Gastrocnemius medialis (tissue), 4 donors: ENCODE measurements at regions not wholly inside any gene's neighbourhood (a gene's known extent, or its start where the extent isn't known, plus 50 kb on each side); places are given as distances from the start of the nearest gene placed in this dataset.

Source experiments
- POLR2A ChIP-seq, 2 donors: fragments of 450-650 bp; IDR thresholded peaks; one replicate each; pipeline ENCODE4 v1.6.1; 2017; ENCODE audit warnings: antibody characterized with exemption in 2 of 2, mild to moderate bottlenecking in 2 of 2, moderate library complexity in 2 of 2
- TF ChIP-seq, protein P1 (sequence below), 5 experiments: fragments of 450-650 bp in 3 of 5; fragments of 200-600 bp in 2 of 5; sonication (generic) in 2 of 5; IDR thresholded peaks in 4 of 5; conservative IDR thresholded peaks in 1 of 5; 1 replicate in 4 of 5; 2 replicates in 1 of 5; pipeline ENCODE4 v1.5.1; 2016 to 2019; ENCODE audit warnings: antibody characterized with exemption in 5 of 5, mild to moderate bottlenecking in 3 of 5, moderate library complexity in 3 of 5

DNA sequence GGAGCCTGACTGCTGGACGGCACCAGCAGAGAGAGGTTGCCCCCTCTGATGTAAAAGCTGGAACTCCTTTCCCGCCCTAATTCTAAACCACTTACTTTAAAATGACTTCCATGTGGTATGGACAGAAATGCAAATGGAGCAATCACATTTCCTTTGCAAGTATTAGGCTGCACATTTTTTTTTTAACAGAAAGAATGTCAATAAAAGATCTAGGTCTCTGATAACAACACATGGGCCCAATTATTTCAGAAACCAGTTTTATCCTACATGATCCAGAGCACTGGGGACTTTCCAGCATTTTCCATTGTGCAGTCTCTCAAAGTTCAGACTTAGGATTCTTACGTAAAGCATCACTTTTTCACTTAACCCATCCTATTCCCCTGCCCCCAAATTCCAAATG, 203.7 kb downstream of the NXNL2 start:
- TF ChIP-seq POLR2A (IDR thresholded peaks at IDR 0.05), result no peak
- TF ChIP-seq, protein P1, sequence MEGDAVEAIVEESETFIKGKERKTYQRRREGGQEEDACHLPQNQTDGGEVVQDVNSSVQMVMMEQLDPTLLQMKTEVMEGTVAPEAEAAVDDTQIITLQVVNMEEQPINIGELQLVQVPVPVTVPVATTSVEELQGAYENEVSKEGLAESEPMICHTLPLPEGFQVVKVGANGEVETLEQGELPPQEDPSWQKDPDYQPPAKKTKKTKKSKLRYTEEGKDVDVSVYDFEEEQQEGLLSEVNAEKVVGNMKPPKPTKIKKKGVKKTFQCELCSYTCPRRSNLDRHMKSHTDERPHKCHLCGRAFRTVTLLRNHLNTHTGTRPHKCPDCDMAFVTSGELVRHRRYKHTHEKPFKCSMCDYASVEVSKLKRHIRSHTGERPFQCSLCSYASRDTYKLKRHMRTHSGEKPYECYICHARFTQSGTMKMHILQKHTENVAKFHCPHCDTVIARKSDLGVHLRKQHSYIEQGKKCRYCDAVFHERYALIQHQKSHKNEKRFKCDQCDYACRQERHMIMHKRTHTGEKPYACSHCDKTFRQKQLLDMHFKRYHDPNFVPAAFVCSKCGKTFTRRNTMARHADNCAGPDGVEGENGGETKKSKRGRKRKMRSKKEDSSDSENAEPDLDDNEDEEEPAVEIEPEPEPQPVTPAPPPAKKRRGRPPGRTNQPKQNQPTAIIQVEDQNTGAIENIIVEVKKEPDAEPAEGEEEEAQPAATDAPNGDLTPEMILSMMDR (IDR thresholded peaks at IDR 0.05 in 4 of 5, conservative IDR thresholded peaks at IDR 0.05 in 1 of 5), result no peak
